GM18498 (cell line): ENCODE measurements at regions not wholly inside any gene's neighbourhood (a gene's known extent, or its start where the extent isn't known, plus 50 kb on each side); places are given as distances from the start of the nearest gene placed in this dataset.
"Not testable (repeated sequence)": the region's sequence is repeated elsewhere in the genome, so short reads cannot be mapped to it uniquely, and the experiment has no call there.

Experiments used
- ATAC-seq: cut with Tn5 transposase; IDR thresholded peaks from one replicate; pipeline ENCODE4 v1.9.1; 2021; ENCODE audit warnings: mild to moderate bottlenecking, moderate library complexity; ENCODE audit not compliant: unreplicated experiment

DNA sequence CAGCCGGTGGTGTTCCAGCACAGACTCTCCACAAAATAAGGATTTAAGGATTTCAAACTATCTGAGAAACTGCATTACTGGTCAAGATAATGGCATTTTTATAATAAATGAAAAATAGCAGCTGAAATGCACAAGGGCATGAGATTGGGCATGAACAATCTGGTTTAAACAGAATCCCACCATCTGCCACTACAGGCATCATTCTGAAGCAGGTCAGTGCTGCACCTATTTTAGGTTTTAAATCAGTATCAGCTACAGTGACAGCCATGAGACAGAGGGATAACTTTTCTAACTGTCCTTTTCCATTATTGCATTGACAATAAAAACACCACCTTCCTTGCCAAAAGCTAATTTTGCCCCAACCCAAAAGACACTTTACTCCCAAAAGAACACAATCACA lies 186.8 kb downstream of the ETV1 start:
- ATAC-seq: no peak

DNA sequence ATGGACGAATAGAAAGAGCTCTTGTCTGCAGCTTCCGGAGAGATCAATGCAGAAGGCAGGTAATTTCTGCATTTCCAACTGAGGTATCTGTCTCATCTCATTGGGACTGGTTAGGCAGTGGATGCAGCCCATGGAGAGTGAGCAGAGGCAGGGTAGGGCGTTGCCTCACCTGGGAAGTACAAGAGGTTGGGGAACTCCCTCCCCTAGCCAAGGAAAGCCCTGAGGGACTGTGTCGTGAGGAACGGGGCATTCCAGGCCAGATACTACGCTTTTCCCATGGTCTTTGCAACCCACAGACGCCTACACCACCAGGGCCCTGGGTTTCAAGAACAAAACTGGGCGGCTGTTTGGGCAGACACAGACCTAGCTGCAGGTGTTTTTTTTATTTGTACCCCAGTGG lies 186.3 kb downstream of the ETV1 start:
- no peak for ATAC-seq

DNA sequence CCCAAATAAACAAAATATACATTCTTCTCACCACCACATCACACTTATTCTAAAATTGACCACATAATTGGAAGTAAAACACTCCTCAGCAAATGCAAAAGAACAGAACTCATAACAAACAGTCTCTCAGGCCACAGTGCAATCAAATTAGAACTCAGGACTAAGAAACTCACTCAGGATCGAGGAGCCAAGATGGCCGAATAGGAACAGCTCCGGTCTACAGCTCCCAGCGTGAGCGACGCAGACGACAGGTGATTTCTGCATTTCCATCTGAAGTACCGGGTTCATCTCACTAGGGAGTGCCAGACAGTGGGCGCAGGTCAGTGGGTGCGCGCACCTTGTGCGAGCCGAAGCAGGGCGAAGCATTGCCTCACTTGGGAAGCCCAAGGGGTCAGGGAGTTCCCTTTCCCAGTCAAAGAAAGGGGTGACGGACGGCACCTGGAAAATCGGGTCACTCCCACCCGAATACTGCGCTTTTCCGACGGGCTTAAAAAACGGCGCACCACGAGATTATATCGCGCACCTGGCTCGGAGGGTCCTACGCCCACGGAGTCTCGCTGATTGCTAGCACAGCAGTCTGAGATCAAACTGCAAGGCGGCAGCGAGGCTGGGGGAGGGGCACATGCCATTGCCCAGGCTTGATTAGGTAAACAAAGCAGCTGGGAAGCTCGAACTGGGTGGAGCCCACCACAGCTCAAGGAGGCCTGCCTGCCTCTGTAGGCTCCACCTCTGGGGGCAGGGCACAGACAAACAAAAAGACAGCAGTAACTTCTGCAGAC lies 183.2 kb downstream of the ETV1 start:
- not testable (repeated sequence) for ATAC-seq

DNA sequence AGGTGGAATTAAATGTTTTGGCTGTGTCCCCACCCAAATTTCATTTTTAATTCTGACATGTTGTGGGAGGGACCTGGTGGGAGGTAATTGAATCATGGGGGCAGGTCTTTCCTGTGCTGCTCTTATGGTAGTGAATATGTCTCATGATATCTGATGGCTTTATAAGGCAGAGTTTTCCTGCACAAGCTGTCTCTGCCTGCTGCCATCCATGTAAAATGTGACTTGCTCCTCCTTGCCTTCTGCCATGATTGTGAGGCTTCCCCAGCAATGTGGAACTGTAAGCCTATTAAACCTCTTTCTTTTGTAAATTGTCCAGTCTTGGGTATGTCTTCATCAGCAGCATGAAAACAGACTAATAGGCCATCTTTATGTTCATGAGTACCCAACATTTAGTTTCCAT lies 172.2 kb downstream of the ETV1 start:
- ATAC-seq: not testable (repeated sequence)

- no peak for ATAC-seq
These were observed 168.2 kb downstream of the ETV1 start for GRCh38 chr7:13821152-13821787.

DNA sequence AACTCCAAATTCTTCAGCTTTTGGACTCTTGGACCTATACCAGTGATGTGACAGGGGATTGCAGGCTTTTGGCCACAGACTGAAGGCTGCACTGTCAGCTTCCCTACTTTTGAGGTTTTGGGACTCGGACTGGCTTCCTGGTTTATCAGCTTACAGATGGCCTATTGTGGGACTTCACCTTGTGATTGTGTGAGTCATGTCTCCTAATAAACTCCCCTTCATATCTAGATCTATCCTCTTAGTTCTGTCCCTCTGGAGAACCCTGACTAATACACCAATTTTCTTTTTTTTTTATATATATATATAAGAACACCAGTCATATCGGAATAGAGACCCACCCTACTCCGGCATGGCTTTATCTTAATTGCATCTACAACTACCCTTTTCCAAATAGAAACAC lies 166.8 kb downstream of the ETV1 start:
- ATAC-seq: no peak

DNA sequence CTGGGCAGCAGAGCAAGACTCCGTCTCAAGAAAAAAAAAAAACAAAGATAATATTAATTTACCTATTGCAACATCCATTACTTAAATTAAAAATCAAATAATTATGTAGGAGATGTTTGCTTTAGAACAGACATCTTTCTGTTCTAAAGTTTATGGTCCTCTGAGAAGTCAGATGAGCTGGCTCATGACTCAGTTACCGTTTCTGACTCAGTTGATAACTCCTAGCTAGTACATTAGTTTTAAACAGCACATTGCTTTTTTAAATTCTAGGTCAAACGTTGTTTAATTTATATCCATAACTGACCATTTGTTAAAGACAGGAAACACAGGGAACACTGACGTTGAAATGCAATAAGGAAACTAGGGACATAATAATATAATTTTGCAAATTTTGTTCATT lies 162.7 kb downstream of the ETV1 start:
- ATAC-seq: no peak

GRCh38 chr7:13827716-13828115 lies 161.8 kb downstream of the ETV1 start:
- ATAC-seq: no peak

DNA sequence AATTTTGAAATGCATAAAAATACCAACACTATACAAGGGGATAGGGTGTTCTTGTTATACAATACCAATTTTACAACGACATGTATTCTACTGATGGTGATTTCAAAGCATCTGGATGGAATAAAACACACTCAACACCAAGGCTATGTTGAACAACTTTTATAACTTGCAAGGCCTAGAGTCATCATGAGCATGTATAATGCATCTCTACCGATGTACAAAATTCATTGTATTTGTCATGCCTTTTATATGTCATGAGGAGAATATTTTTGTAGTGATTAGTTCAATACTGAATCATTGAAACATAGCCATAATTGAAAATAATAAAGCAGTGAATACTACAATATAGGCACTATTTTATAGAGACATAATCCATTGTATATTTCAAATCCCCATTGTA lies 160.2 kb downstream of the ETV1 start:
- no peak for ATAC-seq

- ATAC-seq: no peak
These were observed 159.3 kb downstream of the ETV1 start for GRCh38 chr7:13829914-13830900.

DNA sequence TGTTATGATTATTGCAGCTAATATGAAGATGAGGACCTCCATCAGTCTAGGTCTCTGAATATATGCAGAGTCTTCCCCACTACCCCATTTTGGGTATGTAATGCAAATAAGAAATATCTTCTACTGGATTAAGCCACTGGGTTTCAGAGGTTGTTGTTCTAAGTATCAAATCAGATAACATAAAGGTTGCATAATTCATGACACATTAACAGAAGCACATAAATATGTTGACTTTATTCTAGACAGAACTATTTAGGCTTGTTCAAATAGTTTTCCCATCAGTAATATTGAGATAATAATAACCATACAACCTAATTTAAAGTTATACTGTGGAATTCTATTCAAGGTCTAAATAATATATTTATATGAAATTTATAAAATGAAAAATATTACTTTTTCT lies 157.1 kb downstream of the ETV1 start:
- ATAC-seq: no peak

DNA sequence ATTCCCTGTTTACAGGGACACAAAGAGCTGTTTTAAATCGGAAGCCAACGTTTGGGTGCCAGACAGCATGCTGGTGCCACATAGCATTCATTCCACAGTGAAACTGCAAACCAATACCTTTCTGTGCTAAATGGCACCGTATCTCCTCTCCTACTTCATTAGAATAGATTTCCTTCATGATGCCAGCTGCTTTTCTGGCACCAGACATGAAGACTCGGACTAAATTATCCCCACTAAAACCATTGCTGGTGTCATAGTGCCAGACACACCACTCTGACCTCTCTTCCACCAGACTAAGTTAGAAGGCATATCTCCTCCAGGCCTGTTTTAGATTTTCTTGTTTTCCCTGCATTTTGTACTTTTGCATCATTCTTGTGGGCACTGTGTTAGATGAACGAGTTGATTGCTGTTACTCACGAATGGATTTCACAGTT lies 155.1 kb downstream of the ETV1 start:
- ATAC-seq: no peak

DNA sequence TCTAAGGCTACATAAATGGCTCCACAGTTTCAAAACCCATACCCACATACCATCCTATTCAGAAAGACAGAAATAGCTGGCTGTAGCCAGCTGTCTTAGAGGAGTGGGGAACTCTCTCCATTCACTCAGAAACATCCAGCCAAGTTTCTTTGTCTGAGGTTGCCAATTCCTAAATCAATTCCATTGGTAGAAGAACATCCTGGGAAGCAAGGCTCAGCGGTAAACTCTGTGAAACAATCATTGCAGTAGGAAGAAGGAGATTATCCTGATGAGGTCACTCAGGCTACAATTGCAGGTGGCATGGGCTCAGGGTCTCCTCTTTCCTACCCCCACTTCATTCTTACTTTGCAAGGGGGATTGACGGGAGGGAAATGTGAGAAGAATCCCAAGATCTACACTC lies 154.0 kb downstream of the ETV1 start:
- ATAC-seq: no peak

GRCh38 chr7:13839063-13839462 lies 150.4 kb downstream of the ETV1 start:
- ATAC-seq: no peak
